ENCODE measurements at regions not wholly inside any gene's neighbourhood (a gene's known extent, or its start where the extent isn't known, plus 50 kb on each side); places are given as distances from the start of the nearest gene placed in this dataset.

DNA sequence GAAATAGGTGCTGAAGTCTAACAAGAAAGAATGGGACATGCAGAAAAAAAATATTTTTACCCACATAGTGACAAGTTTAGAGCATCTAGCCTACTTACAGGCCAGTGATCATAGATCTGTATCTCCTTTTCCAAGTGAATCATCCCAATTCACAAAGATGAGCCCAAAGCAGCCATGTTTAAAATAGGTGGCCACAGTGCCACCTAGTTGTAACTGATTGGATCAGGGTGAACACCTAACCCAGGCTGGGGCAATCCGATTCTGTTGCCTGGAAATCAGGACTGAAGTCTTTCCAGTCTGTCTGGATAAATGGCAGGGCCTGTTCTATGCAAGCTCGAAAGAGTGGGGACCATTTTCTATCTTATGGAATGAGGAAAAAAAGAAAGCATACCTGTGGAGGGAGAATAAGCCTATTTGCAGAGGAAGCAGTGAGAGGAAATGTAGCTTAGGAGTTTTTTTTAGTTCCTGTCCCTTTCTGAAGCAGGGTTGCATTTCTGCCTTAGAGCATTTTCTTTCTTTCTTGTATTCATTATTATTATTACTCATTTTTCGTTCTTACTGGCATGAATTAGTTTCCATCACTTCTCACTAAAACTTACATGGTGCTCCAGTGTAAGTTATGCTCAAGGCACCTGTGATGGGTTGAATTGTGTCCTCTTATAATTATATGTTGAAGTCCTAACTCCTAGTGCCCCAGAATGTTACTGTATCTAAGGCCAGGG lies 113.2 kb upstream of the RAG2 start:
- in situ Hi-C loops (cut with MboI; ENCODE audit: low sequenced_read_pairs, unreplicated experiment): no loop called here
- DNase-seq (ENCODE audit: low spot score): no peak
- TF ChIP-seq, protein P1, sequence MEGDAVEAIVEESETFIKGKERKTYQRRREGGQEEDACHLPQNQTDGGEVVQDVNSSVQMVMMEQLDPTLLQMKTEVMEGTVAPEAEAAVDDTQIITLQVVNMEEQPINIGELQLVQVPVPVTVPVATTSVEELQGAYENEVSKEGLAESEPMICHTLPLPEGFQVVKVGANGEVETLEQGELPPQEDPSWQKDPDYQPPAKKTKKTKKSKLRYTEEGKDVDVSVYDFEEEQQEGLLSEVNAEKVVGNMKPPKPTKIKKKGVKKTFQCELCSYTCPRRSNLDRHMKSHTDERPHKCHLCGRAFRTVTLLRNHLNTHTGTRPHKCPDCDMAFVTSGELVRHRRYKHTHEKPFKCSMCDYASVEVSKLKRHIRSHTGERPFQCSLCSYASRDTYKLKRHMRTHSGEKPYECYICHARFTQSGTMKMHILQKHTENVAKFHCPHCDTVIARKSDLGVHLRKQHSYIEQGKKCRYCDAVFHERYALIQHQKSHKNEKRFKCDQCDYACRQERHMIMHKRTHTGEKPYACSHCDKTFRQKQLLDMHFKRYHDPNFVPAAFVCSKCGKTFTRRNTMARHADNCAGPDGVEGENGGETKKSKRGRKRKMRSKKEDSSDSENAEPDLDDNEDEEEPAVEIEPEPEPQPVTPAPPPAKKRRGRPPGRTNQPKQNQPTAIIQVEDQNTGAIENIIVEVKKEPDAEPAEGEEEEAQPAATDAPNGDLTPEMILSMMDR (IDR thresholded peaks at IDR 0.05; ENCODE audit: borderline replicate concordance, control extremely low read depth, extremely low read depth, insufficient read depth, missing control alignments): no peak

Measured in GM13976 (cell line).